Neural progenitor cell (in vitro differentiated cells): ENCODE measurements at regions not wholly inside any gene's neighbourhood (a gene's known extent, or its start where the extent isn't known, plus 50 kb on each side); places are given as distances from the start of the nearest gene placed in this dataset.

ENCODE experiments used
- DNase-seq: peaks from one replicate; pipeline ENCODE4 v3.0.0-alpha.2; 2016; ENCODE audit warnings: low spot score
- H2AFZ ChIP-seq: fragments of 200-600 bp; sonication (generic); replicated peaks from 2 replicates; pipeline ENCODE4 v1.6.1; 2016; ENCODE audit warnings: antibody characterized with exemption
- H3F3A ChIP-seq: fragments of 200-600 bp; sonication (generic); 2 replicates; pipeline ENCODE4 v1.6.1; 2016; ENCODE audit warnings: antibody characterized with exemption, low read depth
- H3K27ac ChIP-seq: fragments of 200-600 bp; sonication (generic); 2 replicates; pipeline ENCODE4 v1.5.1; 2016; ENCODE audit warnings: mild to moderate bottlenecking
- H3K27me3 ChIP-seq: fragments of 200-600 bp; sonication (generic); 2 replicates; pipeline ENCODE4 v1.6.1; 2016; ENCODE audit warnings: mild to moderate bottlenecking, moderate library complexity
- H3K36me3 ChIP-seq: fragments of 200-600 bp; sonication (generic); 2 replicates; pipeline ENCODE4 v1.5.1; 2016
- H3K4me1 ChIP-seq: fragments of 200-600 bp; sonication (generic); 2 replicates; pipeline ENCODE4 v1.6.1; 2016; ENCODE audit warnings: mixed run types
- H3K4me2 ChIP-seq: fragments of 200-600 bp; sonication (generic); 2 replicates; pipeline ENCODE4 v1.6.1; 2016
- H3K4me3 ChIP-seq: fragments of 200-600 bp; sonication (generic); 2 replicates; pipeline ENCODE4 v1.5.1; 2016
- H3K79me2 ChIP-seq: fragments of 200-600 bp; sonication (generic); 2 replicates; pipeline ENCODE4 v1.6.1; 2016; ENCODE audit warnings: low read depth
- H3K9ac ChIP-seq: fragments of 200-600 bp; sonication (generic); 2 replicates; pipeline ENCODE4 v1.6.1; 2016
- H3K9me3 ChIP-seq: fragments of 200-600 bp; sonication (generic); 2 replicates; pipeline ENCODE4 v1.5.1; 2016; ENCODE audit warnings: low read depth
- H4K20me1 ChIP-seq: fragments of 200-600 bp; sonication (generic); 2 replicates; pipeline ENCODE4 v1.6.1; 2016; ENCODE audit warnings: low read depth
- H3K27ac Mint-ChIP-seq: 3 replicates; pipeline ENCODE4 v1.8.0; 2021; ENCODE audit warnings: mixed read lengths
- H3K27me3 Mint-ChIP-seq: 2 replicates; pipeline ENCODE4 v1.8.0; 2022; ENCODE audit warnings: low read depth, mild to moderate bottlenecking, inconsistent platforms, moderate library complexity, mixed read lengths; ENCODE audit not compliant: insufficient read depth
- H3K36me3 Mint-ChIP-seq: 3 replicates; pipeline ENCODE4 v1.8.0; 2021; ENCODE audit warnings: mixed read lengths
- H3K4me1 Mint-ChIP-seq: 3 replicates; pipeline ENCODE4 v1.8.0; 2021; ENCODE audit warnings: mixed read lengths
- H3K4me3 Mint-ChIP-seq: 3 replicates; pipeline ENCODE4 v1.8.0; 2021; ENCODE audit warnings: mild to moderate bottlenecking, moderate library complexity, mixed read lengths
- H3K9me3 Mint-ChIP-seq: 3 replicates; pipeline ENCODE4 v1.8.0; 2020; ENCODE audit warnings: mixed read lengths
- CTCF ChIP-seq: fragments of 200-600 bp; sonication (generic); IDR thresholded peaks from 2 replicates; pipeline ENCODE4 v1.5.1; 2017; ENCODE audit warnings: antibody characterized with exemption, mild to moderate bottlenecking
- EZH2 ChIP-seq: fragments of 200-600 bp; sonication (generic); IDR thresholded peaks from 2 replicates; pipeline ENCODE4 v1.6.1; 2017; ENCODE audit warnings: antibody characterized with exemption, mild to moderate bottlenecking, moderate library complexity
- EZH2phosphoT487 ChIP-seq: fragments of 200-600 bp; sonication (generic); IDR thresholded peaks from 2 replicates; pipeline ENCODE4 v1.6.1; 2017; ENCODE audit warnings: antibody characterized with exemption

GRCh38 chr12:59134750-59135149 is 214.4 kb upstream of the LRIG3 start:
- no peaks in the 10 kb centered on the region for H3K79me2 ChIP-seq
- H3K9ac ChIP-seq = no peak overlapping the region
- no peak for DNase-seq
- Mint-ChIP-seq H3K9me3 (no peaks in the 10 kb centered on the region), H3K4me1 (peaks cover 9% of the 10 kb centered on the region), H3K4me3 (no peak overlapping the region), H3K36me3 (no peaks in the 10 kb centered on the region), H3K27me3 (no peaks in the 10 kb centered on the region), H3K27ac (no peak overlapping the region)
- no peak overlapping the region for H2AFZ ChIP-seq
- no peaks in the 10 kb centered on the region for H3F3A ChIP-seq
- TF ChIP-seq CTCF (no peak), EZH2 (no peak), EZH2phosphoT487 (no peak)
- no peak overlapping the region for H3K27ac ChIP-seq
- no peaks in the 10 kb centered on the region for H3K9me3 ChIP-seq
- no peak overlapping the region for H3K4me2 ChIP-seq
- no peaks in the 10 kb centered on the region for H3K27me3 ChIP-seq
- no peak overlapping the region for H3K4me3 ChIP-seq
- H3K4me1 ChIP-seq = peaks cover 20% of the 10 kb centered on the region
- no peaks in the 10 kb centered on the region for H3K36me3 ChIP-seq
- no peaks in the 10 kb centered on the region for H4K20me1 ChIP-seq

- Histone ChIP-seq H3K9me3 (no peaks in the 10 kb centered on the region), H3K4me3 (no peak overlapping the region), H3K27me3 (no peaks in the 10 kb centered on the region), H2AFZ (peak overlapping the region; percentile 97), H3K27ac (peak overlapping the region; percentile 84), H3K4me2 (peak overlapping the region; percentile 60), H3K36me3 (no peaks in the 10 kb centered on the region), H3K79me2 (no peaks in the 10 kb centered on the region), H4K20me1 (no peaks in the 10 kb centered on the region), H3K9ac (no peak overlapping the region), H3F3A (no peaks in the 10 kb centered on the region), H3K4me1 (peaks cover 20% of the 10 kb centered on the region)
- Mint-ChIP-seq H3K4me3 (no peak overlapping the region), H3K27me3 (no peaks in the 10 kb centered on the region), H3K36me3 (no peaks in the 10 kb centered on the region), H3K9me3 (no peaks in the 10 kb centered on the region), H3K4me1 (peaks cover 9% of the 10 kb centered on the region), H3K27ac (no peak overlapping the region)
- DNase-seq = peak; percentile 69
- TF ChIP-seq EZH2 (no peak), EZH2phosphoT487 (no peak), CTCF (no peak)
Measured at GRCh38 chr12:59131462-59131861, 211.2 kb upstream of the LRIG3 start.

- H3K36me3 ChIP-seq = no peaks in the 10 kb centered on the region
- H4K20me1 ChIP-seq = no peaks in the 10 kb centered on the region
- H3K4me3 ChIP-seq = no peak overlapping the region
- no peak overlapping the region for H3K4me2 ChIP-seq
- Mint-ChIP-seq H3K27ac (no peak overlapping the region), H3K4me1 (no peaks in the 10 kb centered on the region), H3K4me3 (no peak overlapping the region), H3K36me3 (no peaks in the 10 kb centered on the region), H3K9me3 (no peaks in the 10 kb centered on the region), H3K27me3 (no peaks in the 10 kb centered on the region)
- H3K4me1 ChIP-seq = no peaks in the 10 kb centered on the region
- no peaks in the 10 kb centered on the region for H3K9me3 ChIP-seq
- H3K79me2 ChIP-seq = no peaks in the 10 kb centered on the region
- no peaks in the 10 kb centered on the region for H3K27me3 ChIP-seq
- no peak overlapping the region for H2AFZ ChIP-seq
- TF ChIP-seq CTCF (no peak), EZH2 (no peak), EZH2phosphoT487 (no peak)
- no peaks in the 10 kb centered on the region for H3F3A ChIP-seq
- no peak overlapping the region for H3K27ac ChIP-seq
- H3K9ac ChIP-seq = no peak overlapping the region
- DNase-seq = no peak
Measured at GRCh38 chr12:59122784-59123183, 202.5 kb upstream of the LRIG3 start.
